ENCODE measurements at regions not wholly inside any gene's neighbourhood (a gene's known extent, or its start where the extent isn't known, plus 50 kb on each side); places are given as distances from the start of the nearest gene placed in this dataset.

DNA sequence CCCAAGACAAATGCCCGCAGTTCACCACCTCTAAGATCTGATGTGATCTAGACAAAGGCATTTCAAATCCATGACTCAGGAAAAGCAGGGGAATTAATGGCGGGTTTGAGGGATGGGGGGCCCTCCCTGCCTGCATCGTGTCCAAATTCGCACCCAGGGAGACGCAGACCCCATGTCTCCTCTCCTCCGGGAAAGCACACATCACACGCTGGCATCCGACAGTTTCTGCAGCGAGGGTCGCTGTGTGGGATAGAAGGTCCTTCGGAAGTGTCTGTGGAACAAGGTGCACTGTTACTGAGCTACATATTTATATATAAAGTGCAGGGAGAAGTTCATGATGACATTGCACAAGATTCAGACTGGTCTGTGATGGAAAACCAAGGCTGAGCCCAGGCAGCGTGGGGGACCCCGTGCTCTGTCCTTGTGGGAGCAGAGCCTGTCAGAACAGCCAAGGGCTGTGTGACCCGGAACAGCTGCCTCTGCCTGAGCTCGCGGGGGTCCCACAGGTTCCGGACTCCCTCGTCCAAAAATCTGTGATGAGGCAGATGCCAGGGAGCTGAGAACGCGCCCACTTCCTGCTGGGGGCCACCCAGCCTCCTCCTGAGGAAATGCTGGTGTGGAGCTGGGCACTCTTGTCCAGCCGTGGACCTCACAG lies 82.3 kb upstream of the CTDP1 start:
- no peak for DNase-seq (ENCODE audit: low spot score)
- TF ChIP-seq, protein P1, sequence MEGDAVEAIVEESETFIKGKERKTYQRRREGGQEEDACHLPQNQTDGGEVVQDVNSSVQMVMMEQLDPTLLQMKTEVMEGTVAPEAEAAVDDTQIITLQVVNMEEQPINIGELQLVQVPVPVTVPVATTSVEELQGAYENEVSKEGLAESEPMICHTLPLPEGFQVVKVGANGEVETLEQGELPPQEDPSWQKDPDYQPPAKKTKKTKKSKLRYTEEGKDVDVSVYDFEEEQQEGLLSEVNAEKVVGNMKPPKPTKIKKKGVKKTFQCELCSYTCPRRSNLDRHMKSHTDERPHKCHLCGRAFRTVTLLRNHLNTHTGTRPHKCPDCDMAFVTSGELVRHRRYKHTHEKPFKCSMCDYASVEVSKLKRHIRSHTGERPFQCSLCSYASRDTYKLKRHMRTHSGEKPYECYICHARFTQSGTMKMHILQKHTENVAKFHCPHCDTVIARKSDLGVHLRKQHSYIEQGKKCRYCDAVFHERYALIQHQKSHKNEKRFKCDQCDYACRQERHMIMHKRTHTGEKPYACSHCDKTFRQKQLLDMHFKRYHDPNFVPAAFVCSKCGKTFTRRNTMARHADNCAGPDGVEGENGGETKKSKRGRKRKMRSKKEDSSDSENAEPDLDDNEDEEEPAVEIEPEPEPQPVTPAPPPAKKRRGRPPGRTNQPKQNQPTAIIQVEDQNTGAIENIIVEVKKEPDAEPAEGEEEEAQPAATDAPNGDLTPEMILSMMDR (IDR thresholded peaks at IDR 0.05; ENCODE audit: extremely low read depth, missing control alignments) = no peak

DNA sequence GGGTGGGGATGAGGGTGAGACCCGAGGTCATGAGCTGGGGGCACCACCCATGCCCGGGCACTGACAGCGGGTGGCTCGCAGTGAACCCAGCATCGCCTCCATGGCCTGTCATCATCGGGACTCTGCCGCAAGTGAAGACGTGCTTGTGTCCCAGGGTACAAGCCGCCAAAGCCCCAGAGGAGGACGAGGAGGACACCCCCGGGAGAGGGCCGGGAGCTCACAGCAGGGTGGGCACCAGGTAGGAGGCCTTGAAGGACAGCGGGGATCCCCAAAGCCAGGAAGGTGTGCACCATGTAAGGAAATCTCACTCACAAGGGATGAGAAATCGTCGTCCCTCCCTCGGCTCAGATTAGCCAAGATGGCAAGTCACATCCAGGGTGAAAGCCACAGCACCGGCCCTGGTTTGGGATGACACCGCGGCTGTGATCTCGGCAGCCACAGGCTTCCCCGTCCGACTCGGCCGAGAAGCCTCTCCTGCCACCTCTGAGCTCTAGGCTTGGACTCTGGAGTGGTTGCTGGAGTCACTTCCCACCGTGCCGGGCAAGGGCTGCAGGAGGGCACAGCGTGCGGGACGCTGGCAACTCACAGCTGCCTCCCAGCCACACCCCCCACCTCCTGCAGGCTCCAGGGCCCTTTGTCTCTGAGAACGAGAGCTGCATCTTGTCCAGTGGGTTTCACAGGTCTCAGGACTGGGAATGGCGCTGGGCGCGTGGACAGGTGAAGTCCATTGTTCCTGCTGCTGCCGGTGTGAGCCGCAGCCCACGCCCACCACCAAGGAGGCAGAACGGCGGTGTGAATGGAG lies 81.6 kb upstream of the CTDP1 start:
- TF ChIP-seq, protein P1 (IDR thresholded peaks at IDR 0.05; ENCODE audit: extremely low read depth, missing control alignments) = no peak
- no peak for DNase-seq (ENCODE audit: low spot score)

DNA sequence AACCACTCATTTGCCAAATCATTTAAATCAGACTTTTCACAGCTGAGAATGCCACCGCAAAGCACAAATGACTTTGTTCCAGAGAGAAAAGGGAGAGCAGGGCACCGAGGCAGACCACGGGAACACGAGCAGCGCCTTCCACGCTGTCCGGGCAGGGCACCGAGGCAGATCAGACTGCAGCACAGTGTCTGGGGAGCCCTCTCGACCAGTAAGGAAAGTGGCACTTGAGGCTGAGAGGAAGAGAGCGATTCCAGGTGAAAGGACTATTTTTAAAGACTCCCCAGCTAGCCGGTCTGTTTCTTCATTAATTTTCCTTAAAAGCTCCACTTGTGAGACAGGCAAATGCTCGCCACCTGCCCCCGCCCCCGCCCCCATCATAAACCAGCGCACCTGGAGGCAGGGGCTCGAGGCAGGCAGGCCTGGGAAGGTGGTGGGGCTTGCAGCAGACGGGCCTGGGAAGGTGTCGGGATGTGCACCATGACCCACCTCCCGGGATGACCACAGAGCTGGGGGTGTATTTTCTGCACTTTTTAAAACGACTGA lies 80.9 kb upstream of the CTDP1 start:
- DNase-seq (ENCODE audit: low spot score) = no peak
- TF ChIP-seq, protein P1 (IDR thresholded peaks at IDR 0.05; ENCODE audit: extremely low read depth, missing control alignments) = no peak

DNA sequence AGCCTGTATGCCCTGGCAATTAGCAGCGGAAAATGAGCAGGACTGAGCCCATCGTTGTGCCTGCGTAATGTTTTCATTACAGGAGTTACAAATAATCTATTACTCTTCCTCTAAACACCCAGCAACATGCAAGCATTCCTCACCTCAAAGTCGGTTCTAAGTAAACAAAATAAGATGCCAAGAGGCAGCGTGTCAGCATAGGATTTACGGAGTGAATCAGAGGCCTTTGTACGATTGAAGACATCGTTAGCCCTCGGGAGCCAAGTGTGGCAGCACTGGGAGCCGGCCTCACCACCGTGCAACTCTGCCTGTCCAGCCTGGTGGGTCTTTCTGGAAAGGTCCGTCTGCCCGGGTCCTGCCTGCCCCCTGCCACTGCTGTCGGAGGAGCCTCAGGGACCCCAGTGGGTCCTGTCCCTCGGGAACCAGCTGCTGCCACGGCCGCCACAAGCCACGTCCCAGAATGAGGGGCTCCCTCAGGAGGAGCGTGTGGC lies 80.1 kb upstream of the CTDP1 start:
- TF ChIP-seq, protein P1 (IDR thresholded peaks at IDR 0.05; ENCODE audit: extremely low read depth, missing control alignments) = no peak
- DNase-seq (ENCODE audit: low spot score) = no peak

DNA sequence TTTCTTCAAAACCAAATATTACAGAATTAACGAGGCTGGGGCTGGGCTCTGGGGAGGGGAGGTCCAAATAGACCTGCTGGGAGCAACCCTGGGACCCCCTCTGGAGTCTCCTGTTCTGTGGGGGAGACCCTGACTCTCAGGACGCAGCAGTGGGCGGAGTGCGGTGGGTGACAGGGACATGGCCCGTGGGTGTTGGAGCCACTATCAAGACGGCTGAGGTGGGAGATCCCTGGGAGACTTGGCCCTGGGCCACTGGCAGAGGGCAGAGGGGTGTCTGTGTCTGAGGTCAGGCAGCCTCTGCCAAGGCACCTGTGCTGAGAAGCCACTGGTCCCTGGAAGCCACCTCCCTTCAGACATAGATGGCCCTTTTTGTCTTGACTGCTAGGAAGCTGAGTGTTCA lies 79.5 kb upstream of the CTDP1 start:
- DNase-seq (ENCODE audit: low spot score) = no peak
- TF ChIP-seq, protein P1 (IDR thresholded peaks at IDR 0.05; ENCODE audit: extremely low read depth, missing control alignments) = no peak

DNA sequence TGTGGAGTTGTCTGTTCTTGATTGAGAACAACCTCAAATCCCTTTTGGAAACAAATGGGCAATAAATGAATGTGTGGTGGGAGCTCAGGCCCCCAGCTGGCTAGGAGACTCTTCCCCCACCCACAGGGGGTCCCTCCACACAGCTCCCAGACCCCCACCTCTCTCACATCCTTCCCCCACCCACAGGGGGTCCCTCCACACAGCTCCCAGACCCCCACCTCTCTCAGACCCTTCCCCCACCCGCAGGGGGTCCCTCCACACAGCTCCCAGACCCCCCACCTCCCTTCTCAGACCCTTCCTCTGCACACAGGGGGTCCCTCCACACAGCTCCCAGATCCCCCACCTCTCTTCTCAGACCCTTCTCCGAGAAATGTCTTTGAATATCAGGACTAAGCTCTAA lies 79.0 kb upstream of the CTDP1 start:
- TF ChIP-seq, protein P1 (IDR thresholded peaks at IDR 0.05; ENCODE audit: extremely low read depth, missing control alignments) = no peak
- no peak for DNase-seq (ENCODE audit: low spot score)

DNA sequence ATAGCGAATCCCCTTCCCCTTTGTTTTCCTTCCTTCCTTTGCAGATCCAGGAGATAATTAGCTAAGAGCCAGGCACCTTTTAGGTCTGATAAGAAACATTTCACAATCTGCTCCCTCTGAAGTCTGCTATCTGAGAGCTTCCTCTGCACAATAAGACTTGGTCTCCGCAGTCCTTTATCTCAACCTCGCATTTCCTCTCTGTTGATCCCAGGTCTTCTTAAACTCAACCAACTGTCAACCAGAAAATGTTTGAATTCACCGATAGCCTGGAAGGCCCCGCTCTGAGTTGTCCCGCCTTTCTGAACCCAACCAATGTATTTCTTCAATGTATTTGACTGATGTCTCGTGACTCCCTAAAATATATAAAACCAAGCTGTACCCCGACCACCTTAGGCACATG lies 78.4 kb upstream of the CTDP1 start:
- DNase-seq (ENCODE audit: low spot score) = no peak
- TF ChIP-seq, protein P1 (IDR thresholded peaks at IDR 0.05; ENCODE audit: extremely low read depth, missing control alignments) = no peak

All from GM20000 (cell line).